H1 (cell line): ENCODE measurements at regions not wholly inside any gene's neighbourhood (a gene's known extent, or its start where the extent isn't known, plus 50 kb on each side); places are given as distances from the start of the nearest gene placed in this dataset.

Experiments
- BACH1 ChIP-seq: IDR thresholded peaks from 2 replicates; pipeline ENCODE4 v1.6.1; 2012; ENCODE audit warnings: low read length, improper control_type of control experiment
- TF ChIP-seq, protein P1 (sequence below): IDR thresholded peaks from 2 replicates; pipeline ENCODE4 v1.6.1; 2011; ENCODE audit warnings: low read length, improper control_type of control experiment

DNA sequence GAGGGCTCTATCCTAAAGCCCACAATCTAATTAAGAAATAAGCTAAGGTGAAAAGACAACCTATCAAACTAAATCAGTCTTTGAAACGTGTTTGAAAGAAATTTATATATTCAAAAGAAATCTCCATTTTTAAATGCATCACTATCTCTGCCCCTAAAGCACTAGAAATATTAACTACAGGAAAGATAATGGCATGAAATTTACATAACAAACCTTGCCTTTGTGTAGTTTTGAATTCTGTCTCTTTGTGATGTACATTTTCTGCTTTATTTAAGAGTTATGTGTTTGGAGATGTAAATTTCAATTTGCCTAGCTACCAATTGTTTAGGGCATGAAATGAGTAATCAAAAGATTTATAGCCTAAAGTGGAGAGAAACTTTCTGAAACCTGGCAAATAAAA, 286.1 kb upstream of the TBX22 start (continued):
- TF ChIP-seq, protein P1, sequence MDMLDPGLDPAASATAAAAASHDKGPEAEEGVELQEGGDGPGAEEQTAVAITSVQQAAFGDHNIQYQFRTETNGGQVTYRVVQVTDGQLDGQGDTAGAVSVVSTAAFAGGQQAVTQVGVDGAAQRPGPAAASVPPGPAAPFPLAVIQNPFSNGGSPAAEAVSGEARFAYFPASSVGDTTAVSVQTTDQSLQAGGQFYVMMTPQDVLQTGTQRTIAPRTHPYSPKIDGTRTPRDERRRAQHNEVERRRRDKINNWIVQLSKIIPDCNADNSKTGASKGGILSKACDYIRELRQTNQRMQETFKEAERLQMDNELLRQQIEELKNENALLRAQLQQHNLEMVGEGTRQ: no peak
- no peak for TF ChIP-seq BACH1
